ENCODE measurements at regions not wholly inside any gene's neighbourhood (a gene's known extent, or its start where the extent isn't known, plus 50 kb on each side); places are given as distances from the start of the nearest gene placed in this dataset.
"Not testable (repeated sequence)": the region's sequence is repeated elsewhere in the genome, so short reads cannot be mapped to it uniquely, and the experiment has no call there.

- not testable (repeated sequence) for ATAC-seq (replicated peaks in 1 of 2); H3K4me1 Mint-ChIP-seq (ENCODE audit: low read depth)
Measured at GRCh38 chrX:74358013-74358412, 54.0 kb downstream of the ZCCHC13 start.

GRCh38 chrX:74363914-74364313 lies 57.4 kb upstream of the SLC16A2 start:
- DNase-seq (no peak), ATAC-seq (replicated peaks in 1 of 2) (no peak)
- Mint-ChIP-seq H3K36me3 (ENCODE audit: insufficient read depth in 2 of 2) (no peaks in the 10 kb centered on the region), H3K9me3 (no peaks in the 10 kb centered on the region), H3K4me1 (ENCODE audit: low read depth) (no peaks in the 10 kb centered on the region), H3K27me3 (ENCODE audit: low read depth) (peaks cover 41% of the 10 kb centered on the region), H3K4me3 (no peak overlapping the region), H3K27ac (no peak overlapping the region)

More at GRCh38 chrX:74358013-74358412, 54.0 kb downstream of the ZCCHC13 start:
- not testable (repeated sequence) for H3K36me3 Mint-ChIP-seq (ENCODE audit: insufficient read depth in 2 of 2); H3K9me3 Mint-ChIP-seq; H3K4me3 Mint-ChIP-seq; DNase-seq; H3K27ac Mint-ChIP-seq
- H3K27me3 Mint-ChIP-seq (ENCODE audit: low read depth): peaks cover 29% of the 10 kb centered on the region

- H3K4me1 Mint-ChIP-seq (ENCODE audit: low read depth): peaks cover 9% of the 10 kb centered on the region
- peaks cover 57% of the 10 kb centered on the region for H3K27me3 Mint-ChIP-seq (ENCODE audit: low read depth)
- H3K4me3 Mint-ChIP-seq: no peak overlapping the region
- H3K9me3 Mint-ChIP-seq: no peaks in the 10 kb centered on the region
- DNase-seq: no peak
- no peaks in the 10 kb centered on the region for H3K36me3 Mint-ChIP-seq (ENCODE audit: insufficient read depth in 2 of 2)
- H3K27ac Mint-ChIP-seq: no peak overlapping the region
- no peak for ATAC-seq (replicated peaks in 1 of 2)
Measured at GRCh38 chrX:74369666-74370065, 51.6 kb upstream of the SLC16A2 start.

DNA sequence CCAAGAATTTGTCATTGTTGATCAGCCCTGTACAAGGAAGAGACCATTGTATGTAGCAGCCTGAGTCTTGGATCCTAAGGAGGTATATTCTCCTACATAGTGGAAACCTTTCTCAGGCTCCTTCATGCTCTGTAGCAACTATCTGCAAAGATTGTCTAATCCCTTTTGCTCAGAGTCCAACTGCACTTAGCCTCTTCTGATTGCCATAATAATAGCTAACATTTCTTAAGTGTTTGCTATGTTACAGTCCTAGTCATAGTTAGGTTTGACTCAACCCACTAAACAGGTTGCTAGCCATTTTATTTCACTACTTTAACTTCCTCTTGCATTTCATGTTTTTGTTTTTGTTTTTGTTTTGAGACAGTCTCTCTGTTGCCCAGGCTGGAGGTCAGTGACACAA lies 50.8 kb upstream of the SLC16A2 start:
- ATAC-seq (replicated peaks in 1 of 2) (peak in 1 of 2 donors; percentile 37), DNase-seq (no peak)
- H3K36me3 Mint-ChIP-seq (ENCODE audit: insufficient read depth in 2 of 2): no peaks in the 10 kb centered on the region

DNA sequence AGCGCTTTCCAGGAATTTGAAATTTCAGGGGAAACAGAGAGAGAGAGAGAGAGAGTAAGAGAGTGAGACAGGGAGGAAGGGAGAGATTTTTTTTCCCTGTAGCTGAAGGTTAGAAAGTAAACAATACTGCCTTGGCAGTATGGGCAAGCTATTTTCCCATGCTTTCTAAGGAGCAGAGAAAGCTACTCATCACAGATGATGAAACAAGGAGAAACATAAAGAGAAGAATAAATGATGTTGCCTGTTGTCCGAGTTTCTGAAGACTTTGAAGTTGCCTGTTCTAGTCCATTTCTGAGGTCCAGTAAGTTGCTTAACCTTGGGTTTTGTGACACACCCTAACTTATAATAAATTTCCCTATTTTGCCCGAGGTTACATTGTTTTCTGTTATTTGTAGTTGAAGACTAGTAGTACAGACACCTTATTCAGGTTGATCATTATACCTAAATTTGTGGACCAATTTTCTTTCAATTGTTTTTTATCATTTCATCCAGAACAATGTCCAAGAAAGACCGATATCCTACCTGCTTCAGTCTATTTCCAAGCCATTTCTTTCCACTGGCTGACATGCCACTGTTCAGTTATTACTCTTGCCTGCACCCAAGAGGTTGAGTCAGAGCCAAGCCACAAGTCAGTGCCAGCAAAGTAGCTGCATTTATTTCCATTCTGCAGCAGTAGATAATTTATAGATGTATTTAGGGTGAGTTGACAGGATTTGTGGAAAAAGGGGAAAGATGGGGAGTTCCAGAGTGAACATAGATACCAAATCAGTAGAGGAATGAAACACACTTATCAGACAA lies 49.7 kb upstream of the SLC16A2 start:
- Mint-ChIP-seq H3K9me3 (no peaks in the 10 kb centered on the region), H3K4me3 (peak overlapping the region in 1 of 2 donors; percentile 49), H3K4me1 (ENCODE audit: low read depth) (peaks cover 9% of the 10 kb centered on the region), H3K27me3 (ENCODE audit: low read depth) (peaks cover 62% of the 10 kb centered on the region), H3K27ac (peak overlapping the region; percentile 27), H3K36me3 (ENCODE audit: insufficient read depth in 2 of 2) (no peaks in the 10 kb centered on the region)
- DNase-seq (peak; percentile 6 to 13), ATAC-seq (replicated peaks in 1 of 2) (peak; percentile 66 to 74)

More for the DNA sequence above, 50.8 kb upstream of the SLC16A2 start:
- no peak overlapping the region for H3K27ac Mint-ChIP-seq
- peaks cover 9% of the 10 kb centered on the region for H3K4me1 Mint-ChIP-seq (ENCODE audit: low read depth)
- H3K9me3 Mint-ChIP-seq: no peaks in the 10 kb centered on the region
- peaks cover 57% of the 10 kb centered on the region for H3K27me3 Mint-ChIP-seq (ENCODE audit: low read depth)
- H3K4me3 Mint-ChIP-seq: no peak overlapping the region

All from activated T-cell treated with anti-CD3 and anti-CD28 coated beads, Interleukin-2, amount 50 U/mL, for 72 hours (primary cell).